SK-N-MC (cell line): ENCODE measurements at regions not wholly inside any gene's neighbourhood (a gene's known extent, or its start where the extent isn't known, plus 50 kb on each side); places are given as distances from the start of the nearest gene placed in this dataset.

Source experiments
- DNase-seq: peaks from one replicate; pipeline ENCODE4 v3.0.0-alpha.2; 2011; ENCODE audit warnings: low read depth, low spot score
- H3K27ac ChIP-seq: fragments of 200-600 bp; sonication (generic); 2 replicates; pipeline ENCODE4 v1.5.1; 2016; ENCODE audit warnings: mixed run types
- H3K36me3 ChIP-seq: fragments of 200-600 bp; sonication (generic); 2 replicates; pipeline ENCODE4 v1.6.1; 2017; ENCODE audit warnings: antibody characterized with exemption, low read length, mixed read lengths; ENCODE audit not compliant: insufficient read depth
- H3K4me3 ChIP-seq: fragments of 200-600 bp; sonication (generic); 2 replicates; pipeline ENCODE4 v1.5.1; 2016
- H3K9ac ChIP-seq: fragments of 200-600 bp; sonication (generic); 2 replicates; pipeline ENCODE4 v1.8.0; 2017; ENCODE audit warnings: mixed run types, mixed read lengths; ENCODE audit not compliant: insufficient read length
- H3K9me3 ChIP-seq: fragments of 200-600 bp; sonication (generic); 2 replicates; pipeline ENCODE4 v1.6.1; 2017; ENCODE audit warnings: low read depth, mild to moderate bottlenecking, antibody characterized with exemption, low read length, moderate library complexity, mixed read lengths
- EZH2 ChIP-seq: fragments of 200-600 bp; sonication (generic); IDR thresholded peaks from one replicate; pipeline ENCODE4 v1.6.1; 2017; ENCODE audit warnings: antibody characterized with exemption
- FOXP2 ChIP-seq: optimal IDR thresholded peaks from 2 replicates; pipeline ENCODE3; 2011; ENCODE audit warnings: mild to moderate bottlenecking, moderate library complexity; ENCODE audit not compliant: insufficient read depth; ENCODE audit errors: extremely low read length, control extremely low read depth
- POLR2AphosphoS5 ChIP-seq: IDR thresholded peaks from 2 replicates; pipeline ENCODE4 v1.6.1; 2012; ENCODE audit warnings: mild to moderate bottlenecking, low read depth, low read length, borderline replicate concordance

DNA sequence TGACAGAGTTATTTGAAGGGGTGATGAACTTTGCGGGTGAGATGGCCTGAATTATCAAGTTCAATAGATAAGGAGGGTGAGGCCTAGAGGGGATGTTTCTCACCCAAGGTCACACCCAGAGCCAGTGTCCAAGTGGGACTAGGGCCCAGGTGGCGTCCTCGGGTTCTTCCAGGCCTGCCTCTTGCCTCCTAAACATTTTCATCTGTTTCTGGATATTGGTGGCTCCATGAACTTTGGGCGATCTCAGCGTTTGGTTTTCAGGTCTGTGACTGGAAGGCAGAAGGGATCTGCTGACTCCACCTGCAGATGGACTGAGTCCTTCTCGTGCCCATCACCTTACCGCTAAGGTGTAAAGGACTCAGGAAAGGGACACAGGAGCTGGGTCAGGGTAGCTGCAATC is 137.3 kb downstream of the DDX1 start:
- no peak for TF ChIP-seq POLR2AphosphoS5
- no peak for TF ChIP-seq FOXP2
- no peak for TF ChIP-seq EZH2
- no peak overlapping the region for H3K9ac ChIP-seq
- H3K9me3 ChIP-seq, result no peaks in the 10 kb centered on the region
- H3K36me3 ChIP-seq, result no peaks in the 10 kb centered on the region
- H3K4me3 ChIP-seq, result no peak overlapping the region
- no peak overlapping the region for H3K27ac ChIP-seq
- no peak for DNase-seq

DNA sequence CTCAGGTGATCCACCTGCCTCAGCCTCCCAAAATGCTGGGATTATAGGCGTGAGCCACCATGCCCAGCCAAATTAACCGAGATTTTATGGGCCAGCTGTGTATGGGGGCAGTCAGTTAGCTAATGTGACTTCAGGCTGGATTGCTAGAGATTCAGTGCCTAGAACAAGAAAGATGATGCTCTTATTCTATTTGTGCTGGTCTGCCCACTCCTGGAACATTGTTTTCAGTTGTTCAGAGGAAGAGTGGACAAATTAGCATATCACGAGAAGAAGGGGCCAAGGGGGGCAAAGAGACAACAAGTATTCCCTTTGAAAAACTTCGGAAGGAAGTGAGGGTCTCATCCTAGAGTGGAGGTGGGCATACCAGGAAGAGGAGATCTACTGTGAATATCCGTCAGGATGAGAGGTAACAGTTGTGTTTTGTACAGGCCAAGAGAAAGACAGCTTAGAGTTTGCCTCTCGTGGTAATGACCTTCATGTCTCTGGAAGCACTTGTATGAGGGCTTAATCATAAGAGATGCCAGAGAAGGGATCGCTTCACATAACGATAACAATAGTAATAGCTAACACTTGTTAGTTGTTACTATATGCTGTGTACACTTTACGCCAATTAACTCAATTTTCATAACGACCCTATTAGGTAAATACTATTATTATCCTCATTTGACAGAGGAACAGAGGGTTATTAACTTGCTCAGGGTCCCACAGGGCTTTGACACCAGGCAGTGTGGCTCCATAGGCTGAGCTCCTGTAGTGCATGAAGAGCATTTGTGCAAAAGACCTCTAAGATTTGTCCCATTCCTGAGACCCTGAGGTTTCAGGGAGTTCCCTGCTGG is 138.3 kb downstream of the DDX1 start:
- no peak for TF ChIP-seq POLR2AphosphoS5
- no peak for TF ChIP-seq FOXP2
- no peak for TF ChIP-seq EZH2
- no peak overlapping the region for H3K4me3 ChIP-seq
- no peak overlapping the region for H3K9ac ChIP-seq
- no peaks in the 10 kb centered on the region for H3K36me3 ChIP-seq
- DNase-seq, result no peak
- no peaks in the 10 kb centered on the region for H3K9me3 ChIP-seq
- H3K27ac ChIP-seq, result no peak overlapping the region

DNA sequence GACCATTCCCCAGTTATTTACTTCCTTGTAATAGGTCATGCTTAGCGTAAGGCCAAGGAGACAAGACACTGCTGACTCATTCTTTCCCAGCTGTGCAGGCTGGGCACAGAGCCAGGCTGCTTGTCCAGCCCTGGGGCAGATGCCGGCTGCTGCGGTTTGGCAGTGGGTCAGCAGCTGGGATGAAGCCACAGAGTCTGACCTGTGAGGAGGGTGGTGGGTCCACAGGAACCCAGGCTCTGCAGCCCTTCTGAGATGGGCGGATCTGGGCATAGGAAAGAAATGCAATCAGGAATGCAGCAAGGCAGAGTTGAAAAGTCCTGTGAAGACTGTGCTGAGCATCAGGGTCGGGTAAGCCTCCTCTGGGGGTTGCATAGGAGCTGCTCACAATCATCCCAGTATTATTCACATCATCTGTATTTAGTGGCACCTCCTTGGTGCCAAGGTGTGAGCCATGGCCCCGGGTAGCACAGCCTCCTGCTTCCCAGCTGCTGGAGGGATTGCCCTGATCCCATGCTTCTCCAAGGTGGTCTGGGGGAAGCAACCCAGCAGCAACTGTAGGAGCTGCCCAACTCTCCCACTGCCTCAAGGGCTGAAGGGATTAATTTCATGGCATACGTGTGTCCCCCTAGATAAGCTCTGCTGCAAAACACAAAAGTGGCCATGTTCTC is 139.0 kb downstream of the DDX1 start:
- Histone ChIP-seq H3K9me3 (no peaks in the 10 kb centered on the region), H3K9ac (no peak overlapping the region), H3K27ac (no peak overlapping the region), H3K36me3 (no peaks in the 10 kb centered on the region), H3K4me3 (no peak overlapping the region)
- TF ChIP-seq FOXP2 (no peak), EZH2 (no peak), POLR2AphosphoS5 (no peak)
- DNase-seq, result no peak

DNA sequence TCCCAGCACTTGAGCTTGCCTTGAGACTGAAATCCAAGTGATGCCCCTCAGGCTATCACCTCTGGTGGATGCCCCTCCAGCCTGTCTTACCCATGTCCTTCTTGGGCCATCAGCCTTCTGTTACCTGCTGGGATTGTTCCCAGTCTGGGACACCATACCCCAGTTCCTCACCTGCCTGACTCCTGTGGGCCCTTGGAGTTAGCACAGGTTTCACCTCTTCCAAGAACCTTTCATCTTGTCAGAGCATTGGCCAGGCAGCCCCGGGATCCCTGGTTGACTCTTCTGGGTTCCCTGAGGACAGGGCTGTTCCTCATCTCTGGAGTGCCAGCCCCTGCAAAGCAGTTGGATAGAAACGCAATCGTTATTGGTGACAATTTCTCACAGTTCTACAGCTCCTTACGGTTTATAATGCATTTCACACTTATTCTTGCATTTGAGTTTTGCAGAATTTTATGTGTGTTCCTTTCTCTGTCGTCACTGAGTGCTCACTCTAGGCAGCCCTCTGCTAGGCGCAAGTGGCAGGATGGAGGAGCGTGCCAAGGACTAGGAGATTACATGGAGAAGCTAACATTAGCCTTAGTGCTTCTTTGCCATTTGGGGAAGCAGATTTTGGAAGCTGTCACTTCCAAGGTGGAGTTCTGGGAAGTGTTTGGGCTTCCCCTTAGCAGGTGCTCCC is 139.7 kb downstream of the DDX1 start:
- H3K9ac ChIP-seq, result no peak overlapping the region
- H3K9me3 ChIP-seq, result no peaks in the 10 kb centered on the region
- H3K27ac ChIP-seq, result no peak overlapping the region

DNA sequence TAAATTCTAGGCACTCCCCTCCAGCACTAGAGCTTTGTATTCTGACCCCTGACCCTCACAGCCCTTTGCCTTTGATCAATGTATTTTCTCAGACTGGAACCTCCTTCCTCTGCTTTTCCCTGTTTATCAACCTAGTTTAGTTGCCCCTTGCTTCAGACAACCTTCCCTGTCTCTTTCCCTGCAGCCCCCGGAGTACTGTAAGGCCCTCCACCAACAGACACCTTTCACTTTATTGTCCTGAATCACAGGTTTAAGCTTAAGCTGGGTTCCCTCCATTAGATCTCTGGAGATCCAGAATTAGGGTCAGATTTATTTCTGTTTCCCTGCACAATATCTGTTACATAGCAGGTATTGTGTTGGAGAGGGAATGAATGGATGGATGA is 140.2 kb downstream of the DDX1 start:
- no peak for TF ChIP-seq FOXP2
- no peak for TF ChIP-seq POLR2AphosphoS5
- TF ChIP-seq EZH2, result no peak
- DNase-seq, result no peak
- H3K4me3 ChIP-seq, result no peak overlapping the region
- no peaks in the 10 kb centered on the region for H3K9me3 ChIP-seq
- no peak overlapping the region for H3K27ac ChIP-seq
- no peaks in the 10 kb centered on the region for H3K36me3 ChIP-seq
- H3K9ac ChIP-seq, result no peak overlapping the region

More for the DNA sequence above, 139.7 kb downstream of the DDX1 start:
- TF ChIP-seq POLR2AphosphoS5 (no peak), FOXP2 (no peak), EZH2 (no peak)
- Histone ChIP-seq H3K4me3 (no peak overlapping the region), H3K36me3 (no peaks in the 10 kb centered on the region)
- no peak for DNase-seq

DNA sequence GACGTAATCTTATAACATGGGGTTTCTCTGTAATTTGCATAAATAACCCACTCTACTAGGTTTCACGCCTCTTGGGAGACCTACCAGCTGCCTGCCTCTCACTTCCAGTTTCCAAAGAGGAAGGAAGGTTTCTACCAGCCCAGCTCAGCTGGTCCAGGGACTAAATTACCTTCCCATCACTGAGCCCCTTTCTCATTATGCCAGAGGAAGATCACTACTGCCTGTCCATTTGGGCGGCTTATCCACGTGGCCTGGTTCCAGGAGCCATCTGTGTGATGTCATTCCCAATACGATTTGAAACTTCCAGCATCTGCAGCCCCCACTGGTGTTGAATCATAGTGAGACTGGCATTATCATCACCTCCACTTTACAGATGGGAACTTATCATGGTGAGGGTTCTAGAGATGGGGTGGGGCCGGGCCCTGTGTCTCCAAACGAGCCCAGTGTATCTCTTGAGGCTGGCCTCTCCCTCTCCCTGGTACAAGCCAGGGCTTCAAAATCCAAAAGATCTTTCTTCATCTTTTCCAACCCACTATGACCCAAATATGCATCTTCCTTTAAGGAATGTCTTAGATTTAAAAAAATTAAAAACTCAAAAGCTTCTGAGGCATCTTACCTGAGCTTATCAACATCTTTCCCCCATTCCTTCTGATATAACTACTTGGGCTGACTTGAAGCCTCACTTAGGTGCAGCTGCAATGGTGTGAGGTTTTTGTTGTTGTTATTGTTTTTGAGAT is 140.8 kb downstream of the DDX1 start:
- no peaks in the 10 kb centered on the region for H3K9me3 ChIP-seq
- H3K4me3 ChIP-seq, result no peak overlapping the region
- H3K27ac ChIP-seq, result no peak overlapping the region
- H3K9ac ChIP-seq, result no peak overlapping the region
- H3K36me3 ChIP-seq, result no peaks in the 10 kb centered on the region
- TF ChIP-seq FOXP2 (no peak), EZH2 (no peak), POLR2AphosphoS5 (no peak)
- no peak for DNase-seq

DNA sequence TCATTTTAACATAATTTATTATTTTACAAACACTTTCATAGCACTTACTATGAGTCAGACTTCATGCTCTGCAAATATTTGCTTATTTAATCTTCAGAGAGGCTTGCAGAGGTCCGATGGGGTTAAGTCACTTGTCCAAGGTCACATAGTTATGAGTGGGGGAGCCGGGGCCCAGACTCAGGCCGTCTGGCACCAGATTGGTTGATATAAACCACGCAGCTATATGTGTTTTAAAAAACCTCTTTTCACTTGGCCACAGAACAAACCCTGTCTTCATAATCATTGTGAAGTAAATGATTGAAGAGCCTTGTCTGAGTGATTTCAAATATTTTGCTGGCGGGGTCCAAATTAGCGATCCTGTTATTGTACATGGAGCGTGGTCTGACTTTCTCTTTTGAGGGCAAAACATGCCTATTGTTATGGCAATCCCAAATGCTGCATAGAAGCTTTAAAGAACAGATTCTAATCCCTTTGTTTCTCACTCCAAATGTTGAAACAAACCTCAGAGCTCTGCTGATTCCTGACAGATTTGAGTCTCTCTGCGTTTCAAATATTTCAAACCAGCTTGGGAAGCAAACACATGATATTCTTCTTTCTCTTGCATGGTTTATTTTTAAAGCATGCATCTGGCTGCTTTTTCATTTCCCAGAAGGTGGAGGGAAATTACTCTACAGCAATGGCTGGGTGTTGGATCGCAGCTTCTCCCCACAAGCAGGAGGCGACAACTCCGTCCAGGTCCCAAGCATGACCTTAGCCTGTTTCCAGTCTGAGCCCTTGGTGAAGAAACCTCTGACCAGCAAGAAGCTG is 142.4 kb downstream of the DDX1 start:
- no peak overlapping the region for H3K27ac ChIP-seq
- TF ChIP-seq FOXP2 (no peak), EZH2 (no peak), POLR2AphosphoS5 (no peak)
- H3K36me3 ChIP-seq, result no peaks in the 10 kb centered on the region
- no peaks in the 10 kb centered on the region for H3K9me3 ChIP-seq
- no peak overlapping the region for H3K4me3 ChIP-seq
- H3K9ac ChIP-seq, result no peak overlapping the region
- no peak for DNase-seq
